SU-DHL-6 (cell line): ENCODE measurements at regions not wholly inside any gene's neighbourhood (a gene's known extent, or its start where the extent isn't known, plus 50 kb on each side); places are given as distances from the start of the nearest gene placed in this dataset.

ENCODE experiments used
- H2AFZ ChIP-seq: fragments of 200-600 bp; sonication (generic); 2 replicates; pipeline ENCODE4 v1.6.1; 2014; ENCODE audit warnings: low read depth, mild to moderate bottlenecking, moderate library complexity, mixed read lengths, antibody characterized with exemption, low read length; ENCODE audit not compliant: severe bottlenecking
- H3F3A ChIP-seq: fragments of 200-600 bp; shearing (Covaris generic); 2 replicates; pipeline ENCODE4 v1.6.0; 2016; ENCODE audit warnings: antibody characterized with exemption, mild to moderate bottlenecking; ENCODE audit not compliant: insufficient read depth
- H3K27ac ChIP-seq: fragments of 200-600 bp; sonication (generic); 2 replicates; pipeline ENCODE4 v1.5.1; 2016; ENCODE audit warnings: low read depth, mild to moderate bottlenecking, low read length, moderate library complexity, mixed read lengths
- H3K27me3 ChIP-seq: fragments of 200-600 bp; sonication (generic), shearing (Covaris generic); 2 replicates; pipeline ENCODE4 v1.6.0; 2014; ENCODE audit warnings: mild to moderate bottlenecking, low read length
- H3K36me3 ChIP-seq: fragments of 200-600 bp; sonication (generic); 2 replicates; pipeline ENCODE4 v1.6.1; 2014; ENCODE audit warnings: mild to moderate bottlenecking, low read length, mixed read lengths
- H3K4me2 ChIP-seq: fragments of 300-600, 200-600 bp; shearing (Covaris generic), sonication (generic); 2 replicates; pipeline ENCODE4 v1.6.0; 2014; ENCODE audit warnings: low read length, low read depth, mild to moderate bottlenecking; ENCODE audit not compliant: poor library complexity, severe bottlenecking
- H3K4me3 ChIP-seq: fragments of 200-600 bp; sonication (generic); 2 replicates; pipeline ENCODE4 v1.5.1; 2014; ENCODE audit warnings: antibody characterized with exemption, low read length, mild to moderate bottlenecking, mixed read lengths; ENCODE audit not compliant: insufficient read depth, poor library complexity, severe bottlenecking
- H3K79me2 ChIP-seq: fragments of 200-600 bp; sonication (generic); 2 replicates; pipeline ENCODE4 v1.6.1; 2014; ENCODE audit warnings: mild to moderate bottlenecking, low read length, moderate library complexity; ENCODE audit not compliant: insufficient read depth
- H3K9ac ChIP-seq: fragments of 200-600 bp; sonication (generic); 2 replicates; pipeline ENCODE4 v1.7.0; 2014; ENCODE audit warnings: mild to moderate bottlenecking, low read length
- H3K9me2 ChIP-seq: fragments of 200-600 bp; sonication (generic); replicated peaks from 2 replicates; pipeline ENCODE4 v1.6.1; 2014; ENCODE audit warnings: low read length; ENCODE audit not compliant: insufficient read depth
- H3K9me3 ChIP-seq: fragments of 200-600 bp; sonication (generic); 2 replicates; pipeline ENCODE4 v1.6.1; 2014; ENCODE audit warnings: low read length, mixed read lengths; ENCODE audit not compliant: insufficient read depth
- H4K20me1 ChIP-seq: fragments of 200-600 bp; sonication (generic); 2 replicates; pipeline ENCODE4 v1.6.1; 2014; ENCODE audit warnings: low read depth, mild to moderate bottlenecking, antibody characterized with exemption, low read length, moderate library complexity, mixed read lengths
- CTCF ChIP-seq: fragments of 200-600 bp; sonication (generic); IDR thresholded peaks from one replicate; pipeline ENCODE4 v1.5.1; 2017; ENCODE audit warnings: antibody characterized with exemption, mild to moderate bottlenecking, low read length, moderate library complexity; ENCODE audit not compliant: insufficient read depth, poor library complexity, severe bottlenecking
- EZH2phosphoT487 ChIP-seq: fragments of 200-600 bp; sonication (generic), shearing (Covaris generic); conservative IDR thresholded peaks from 2 replicates; pipeline ENCODE4 v1.6.1; 2018; ENCODE audit warnings: mild to moderate bottlenecking, antibody characterized with exemption, low read length, moderate library complexity, mixed read lengths

- H3K9me2 ChIP-seq = 0 out of 2 replicates have a peak, but pooled peaks cover 3% of the 10 kb centered on the region
- H3K27ac ChIP-seq = no peak overlapping the region
- H3K9ac ChIP-seq = no peak overlapping the region
- TF ChIP-seq EZH2phosphoT487 = no peak
- TF ChIP-seq CTCF = no peak
- no peak overlapping the region for H3K4me3 ChIP-seq
- H3K79me2 ChIP-seq = no peaks in the 10 kb centered on the region
- no peaks in the 10 kb centered on the region for H4K20me1 ChIP-seq
- no peak overlapping the region for H3K4me2 ChIP-seq
- no peaks in the 10 kb centered on the region for H3K27me3 ChIP-seq
- no peaks in the 10 kb centered on the region for H3K36me3 ChIP-seq
- H2AFZ ChIP-seq = no peak overlapping the region
- no peaks in the 10 kb centered on the region for H3K9me3 ChIP-seq
- H3F3A ChIP-seq = no peaks in the 10 kb centered on the region
Observed at GRCh38 chr14:85987907-85988306, 458.0 kb downstream of the FLRT2 start.

GRCh38 chr14:85987292-85987691 lies 457.3 kb downstream of the FLRT2 start:
- Histone ChIP-seq H3K36me3 (no peaks in the 10 kb centered on the region), H3K4me2 (no peak overlapping the region), H3K79me2 (no peaks in the 10 kb centered on the region), H3K27ac (no peak overlapping the region), H3F3A (no peaks in the 10 kb centered on the region), H3K27me3 (no peaks in the 10 kb centered on the region), H3K9me2 (0 out of 2 replicates have a peak, but pooled peaks cover 3% of the 10 kb centered on the region), H3K4me3 (no peak overlapping the region), H3K9me3 (no peaks in the 10 kb centered on the region), H4K20me1 (no peaks in the 10 kb centered on the region), H2AFZ (no peak overlapping the region), H3K9ac (no peak overlapping the region)
- no peak for TF ChIP-seq EZH2phosphoT487
- no peak for TF ChIP-seq CTCF

- no peak overlapping the region for H3K4me3 ChIP-seq
- no peaks in the 10 kb centered on the region for H3K79me2 ChIP-seq
- TF ChIP-seq EZH2phosphoT487 (no peak), CTCF (no peak)
- no peak overlapping the region for H2AFZ ChIP-seq
- H3K27me3 ChIP-seq = no peaks in the 10 kb centered on the region
- H3F3A ChIP-seq = no peaks in the 10 kb centered on the region
- no peaks in the 10 kb centered on the region for H3K9me3 ChIP-seq
- no peak overlapping the region for H3K9ac ChIP-seq
- no peaks in the 10 kb centered on the region for H3K36me3 ChIP-seq
- H3K27ac ChIP-seq = no peak overlapping the region
- H3K4me2 ChIP-seq = no peak overlapping the region
- no peaks in the 10 kb centered on the region for H4K20me1 ChIP-seq
- H3K9me2 ChIP-seq = no peaks in the 10 kb centered on the region
Observed at GRCh38 chr14:85978582-85979250, 448.8 kb downstream of the FLRT2 start.
